ENCODE measurements at regions not wholly inside any gene's neighbourhood (a gene's known extent, or its start where the extent isn't known, plus 50 kb on each side); places are given as distances from the start of the nearest gene placed in this dataset.

GRCh38 chr11:45568049-45568448 lies 97.4 kb downstream of the CHST1 start:
- TF ChIP-seq CTCF (IDR thresholded peaks at IDR 0.05; ENCODE audit: low read depth, low read length): no peak

GRCh38 chr11:45565446-45565988 lies 99.9 kb downstream of the CHST1 start:
- no peak for DNase-seq (ENCODE audit: extremely low read depth, low read depth)
- TF ChIP-seq CTCF (IDR thresholded peaks at IDR 0.05; ENCODE audit: low read depth, low read length): no peak

More at GRCh38 chr11:45568049-45568448, 97.4 kb downstream of the CHST1 start:
- no peak for DNase-seq (ENCODE audit: extremely low read depth, low read depth)

- no peak for DNase-seq (ENCODE audit: extremely low read depth, low read depth)
- no peak for TF ChIP-seq CTCF (IDR thresholded peaks at IDR 0.05; ENCODE audit: low read depth, low read length)
Observed at GRCh38 chr11:45563810-45564209, 101.6 kb downstream of the CHST1 start.

DNA sequence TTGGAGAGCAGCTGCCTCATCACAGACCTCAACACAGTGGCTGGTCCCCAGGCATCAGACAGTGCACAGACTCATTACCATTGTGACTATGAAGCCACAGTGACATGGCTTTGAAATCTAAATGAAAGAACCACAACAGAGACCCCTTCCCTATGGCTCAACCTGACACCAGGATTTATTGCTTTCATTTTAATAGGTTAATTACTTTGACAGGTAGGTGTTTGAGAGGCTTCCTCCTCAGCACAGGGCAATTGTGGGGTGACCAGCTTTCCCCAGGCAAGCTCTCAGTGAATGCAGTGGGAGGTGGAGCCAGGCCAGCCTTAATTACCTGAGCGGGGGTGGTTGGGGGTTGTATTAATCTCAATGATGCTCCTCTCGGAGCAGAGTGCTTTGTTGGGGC lies 102.3 kb downstream of the CHST1 start:
- no peak for TF ChIP-seq CTCF (IDR thresholded peaks at IDR 0.05; ENCODE audit: low read depth, low read length)

DNA sequence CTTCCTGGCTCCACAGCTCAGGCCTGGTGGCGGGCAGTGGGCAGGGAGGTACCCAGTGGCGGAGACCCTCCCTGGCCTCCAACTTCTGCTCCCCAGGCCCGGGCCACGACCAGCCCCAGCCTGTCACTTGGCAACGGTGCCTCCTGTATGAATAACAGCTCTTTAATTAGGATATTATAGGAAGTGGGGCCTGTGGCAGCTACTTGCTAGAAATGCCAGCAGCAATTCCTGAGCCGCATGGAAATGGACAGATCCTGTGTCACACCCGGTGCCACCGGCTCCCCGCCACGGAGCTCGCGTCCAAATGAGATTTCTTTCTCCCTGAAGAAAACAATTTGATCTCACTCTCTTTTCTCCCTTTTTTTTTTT lies 104.5 kb downstream of the CHST1 start:
- TF ChIP-seq CTCF (IDR thresholded peaks at IDR 0.05; ENCODE audit: low read depth, low read length): no peak
- no peak for DNase-seq (ENCODE audit: extremely low read depth, low read depth)

More for the DNA sequence above, 102.3 kb downstream of the CHST1 start:
- no peak for DNase-seq (ENCODE audit: extremely low read depth, low read depth)

DNA sequence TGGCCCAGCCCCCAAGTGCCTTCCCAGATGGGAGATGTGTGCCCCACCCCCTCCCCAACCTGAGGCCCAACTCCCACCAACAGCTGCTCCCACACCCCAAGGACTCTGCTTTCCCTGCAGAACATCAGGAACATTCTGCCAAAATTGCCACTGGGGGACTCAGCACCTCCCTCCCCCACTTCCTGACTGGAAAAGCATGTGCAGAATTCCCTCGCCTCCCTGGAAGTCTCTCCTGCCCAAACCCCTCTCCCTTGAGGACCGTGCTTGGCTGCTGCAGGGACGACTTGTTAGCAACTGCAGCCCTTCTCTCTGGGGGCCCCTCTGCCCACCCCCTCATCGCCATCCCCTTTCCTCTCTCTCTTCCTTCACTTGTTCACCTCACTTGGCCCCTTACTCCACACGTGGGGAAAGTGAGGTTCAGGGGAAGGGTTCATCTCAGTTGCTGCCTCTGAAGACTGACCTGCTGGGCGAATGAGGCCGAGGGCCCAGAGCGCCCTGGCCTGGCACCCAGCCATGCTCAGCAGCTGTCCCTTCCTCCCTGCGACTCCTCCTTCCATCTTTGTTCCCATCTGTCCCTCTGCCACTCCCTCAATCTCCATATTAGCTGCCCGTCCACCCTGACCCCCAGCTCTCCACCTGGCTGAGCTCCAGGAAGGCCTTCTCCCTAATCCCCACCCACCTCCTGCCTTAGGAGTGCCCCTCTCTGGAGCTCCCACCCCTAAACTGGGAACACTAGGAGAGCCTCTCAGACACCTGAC lies 105.1 kb downstream of the CHST1 start:
- no peak for DNase-seq (ENCODE audit: extremely low read depth, low read depth)
- no peak for TF ChIP-seq CTCF (IDR thresholded peaks at IDR 0.05; ENCODE audit: low read depth, low read length)

DNA sequence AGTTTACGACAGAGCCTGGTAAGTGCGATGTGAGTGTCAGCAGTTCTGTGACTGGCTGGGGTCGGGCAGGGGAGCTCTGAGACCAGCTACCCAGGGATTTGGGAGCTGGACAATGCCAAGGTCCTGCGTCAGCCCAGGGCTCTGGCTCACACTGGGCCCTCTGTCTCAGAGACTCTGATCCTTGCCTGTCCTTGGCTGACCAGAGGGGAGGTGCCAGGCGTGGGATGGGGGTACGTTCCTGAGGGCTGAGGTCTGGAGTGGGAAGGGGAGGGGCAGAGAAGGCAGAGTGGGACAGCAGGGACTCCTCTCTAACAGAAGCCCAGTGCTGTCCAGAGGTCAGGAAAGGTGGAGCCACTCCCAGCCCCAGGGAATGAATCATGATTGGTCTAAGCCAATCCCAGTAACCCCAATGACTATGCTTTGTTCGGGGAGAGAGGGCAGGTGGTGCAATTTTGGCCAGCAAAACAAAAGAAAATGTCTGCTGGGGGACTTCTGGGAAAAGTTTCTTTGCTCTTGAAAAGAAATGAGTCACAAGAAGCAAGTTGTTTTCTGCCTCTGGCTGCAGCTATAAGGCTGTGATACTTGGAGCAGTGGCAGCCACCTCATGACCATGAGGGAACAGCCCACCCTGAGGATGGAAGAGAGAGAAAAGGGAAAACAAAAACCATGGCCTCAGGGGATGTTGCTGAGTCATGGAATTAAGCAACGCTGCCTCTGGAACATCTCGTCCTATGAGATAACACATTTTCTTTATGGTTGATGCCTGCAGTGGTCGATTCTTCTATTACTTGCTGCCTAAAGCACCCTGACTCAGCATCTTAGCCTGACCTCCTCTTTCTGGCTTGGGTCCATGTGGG lies 108.3 kb downstream of the CHST1 start:
- DNase-seq (ENCODE audit: extremely low read depth, low read depth): no peak
- TF ChIP-seq CTCF (IDR thresholded peaks at IDR 0.05; ENCODE audit: low read depth, low read length): no peak
